Keratinocyte (primary cell): ENCODE measurements at regions not wholly inside any gene's neighbourhood (a gene's known extent, or its start where the extent isn't known, plus 50 kb on each side); places are given as distances from the start of the nearest gene placed in this dataset.

Experiments used
- DNase-seq: peaks from one replicate; pipeline ENCODE4 v3.0.0-alpha.2; 2011; ENCODE audit warnings: low read depth, missing footprints, low spot score
- FAIRE-seq: peaks from 2 replicates; lab custom pipeline; 2011; peaks lifted over from hg19 to GRCh38; lab: Jason Lieb, UNC
- H2AFZ ChIP-seq: 2 replicates; pipeline ENCODE4 v1.6.0; 2012; ENCODE audit warnings: low read length, control low read depth, inconsistent platforms; ENCODE audit not compliant: control insufficient read depth
- H3K27ac ChIP-seq: 2 replicates; pipeline ENCODE4 v1.5.1; 2011; ENCODE audit warnings: low read length; ENCODE audit not compliant: control insufficient read depth, insufficient read depth
- H3K27me3 ChIP-seq: 3 replicates; pipeline ENCODE4 v1.6.0; 2011; ENCODE audit warnings: low read length; ENCODE audit not compliant: control insufficient read depth, insufficient read depth; ENCODE audit errors: extremely low read depth
- H3K36me3 ChIP-seq, 2 experiments: 2 replicates in 1 of 2; 3 replicates in 1 of 2; pipeline ENCODE4 v1.5.1; 2011; ENCODE audit warnings: low read length in 2 of 2, mild to moderate bottlenecking in 1 of 2; ENCODE audit not compliant: control insufficient read depth in 2 of 2, insufficient read depth in 2 of 2; ENCODE audit errors: extremely low read depth in 1 of 2
- H3K4me1 ChIP-seq: 3 replicates; pipeline ENCODE4 v1.5.1; 2011; ENCODE audit warnings: low read length; ENCODE audit not compliant: control insufficient read depth, insufficient read depth; ENCODE audit errors: extremely low read depth
- H3K4me2 ChIP-seq: 3 replicates; pipeline ENCODE4 v1.6.0; 2011; ENCODE audit warnings: low read depth, low read length; ENCODE audit not compliant: control insufficient read depth, insufficient read depth; ENCODE audit errors: extremely low read depth
- H3K4me3 ChIP-seq, 3 experiments: fragments of 200-600 bp in 1 of 3; sonication (generic) in 1 of 3; 2 replicates in 2 of 3; 3 replicates in 1 of 3; pipeline ENCODE4 v1.5.1; 2011 to 2016; ENCODE audit warnings: low read length in 3 of 3, mild to moderate bottlenecking in 3 of 3, control low read depth in 2 of 3, inconsistent platforms in 1 of 3, low read depth in 1 of 3, mixed read lengths in 1 of 3, mixed run types in 1 of 3, moderate library complexity in 1 of 3; ENCODE audit not compliant: control insufficient read depth in 2 of 3, insufficient read depth in 2 of 3; ENCODE audit errors: extremely low read depth in 1 of 3
- H3K79me2 ChIP-seq: 2 replicates; pipeline ENCODE4 v1.6.0; 2012; ENCODE audit warnings: low read length; ENCODE audit not compliant: control insufficient read depth, insufficient read depth
- H3K9ac ChIP-seq: 3 replicates; pipeline ENCODE4 v1.6.0; 2011; ENCODE audit warnings: low read length; ENCODE audit not compliant: control insufficient read depth, insufficient read depth; ENCODE audit errors: extremely low read depth
- H3K9me1 ChIP-seq: 3 replicates; pipeline ENCODE4 v1.6.0; 2011; ENCODE audit warnings: low read length; ENCODE audit not compliant: control insufficient read depth, insufficient read depth; ENCODE audit errors: extremely low read depth
- H3K9me3 ChIP-seq: 2 replicates; pipeline ENCODE4 v1.5.1; 2012; ENCODE audit warnings: low read depth, low read length; ENCODE audit not compliant: control insufficient read depth
- H4K20me1 ChIP-seq: 3 replicates; pipeline ENCODE4 v1.6.0; 2011; ENCODE audit warnings: low read length; ENCODE audit not compliant: control insufficient read depth, insufficient read depth; ENCODE audit errors: extremely low read depth
- EZH2 ChIP-seq: IDR thresholded peaks from one replicate; pipeline ENCODE4 v1.6.1; 2012; ENCODE audit warnings: inconsistent platforms, mild to moderate bottlenecking, low read length, moderate library complexity
- dilution Hi-C: fragments of 300-500 bp; cut with MboI; formaldehyde crosslinking; loops from one replicate; pipeline ENCODE4 v1.7.0; 2020; ENCODE audit warnings: low sequenced_read_pairs; ENCODE audit not compliant: extremely low pct_ligation_motif_present
- TF ChIP-seq, protein P1 (sequence below), 3 experiments: IDR thresholded peaks in 1 of 3; conservative IDR thresholded peaks in 1 of 3; optimal IDR thresholded peaks in 1 of 3; 2 replicates in 2 of 3; 3 replicates in 1 of 3; pipeline versions ENCODE3 to v1.5.1; 2011; ENCODE audit warnings: low read length in 3 of 3, mild to moderate bottlenecking in 3 of 3, moderate library complexity in 2 of 3, control low read depth in 1 of 3, inconsistent platforms in 1 of 3; ENCODE audit not compliant: insufficient read depth in 2 of 3; ENCODE audit errors: extremely low read depth in 1 of 3

DNA sequence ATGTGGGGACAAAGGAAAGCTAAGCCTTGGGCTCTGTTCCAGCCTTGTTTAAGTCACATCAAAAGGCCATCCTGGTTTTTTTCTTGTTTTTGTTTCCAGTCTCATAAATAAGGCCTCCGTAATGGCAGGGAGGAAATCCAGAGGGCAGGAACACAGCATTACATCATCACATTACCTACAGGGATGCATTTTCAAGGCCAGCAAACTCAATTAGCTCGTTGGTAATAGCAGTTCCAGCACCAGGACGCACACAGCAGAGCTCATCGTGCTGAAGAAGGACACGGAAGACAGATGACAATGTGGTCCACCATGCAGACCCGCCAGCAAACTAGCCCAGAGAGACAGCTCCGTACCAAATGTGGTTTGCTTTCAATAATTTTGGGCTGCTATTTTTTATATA, 1209.2 kb downstream of the TYW1 start:
- Histone ChIP-seq H3K4me2 (no peak overlapping the region), H3K79me2 (no peaks in the 10 kb centered on the region), H3K36me3 (no peaks in the 10 kb centered on the region), H4K20me1 (no peaks in the 10 kb centered on the region), H3K9me3 (peaks cover 2% of the 10 kb centered on the region), H3K27me3 (no peaks in the 10 kb centered on the region), H3K4me1 (no peaks in the 10 kb centered on the region), H3K9me1 (no peaks in the 10 kb centered on the region), H2AFZ (no peak overlapping the region), H3K4me3 (no peak overlapping the region), H3K9ac (no peak overlapping the region), H3K27ac (no peak overlapping the region)
- no peak for DNase-seq
- dilution Hi-C loops: no loop called here
- no peak for FAIRE-seq
- TF ChIP-seq EZH2: no peak
- TF ChIP-seq, protein P1, sequence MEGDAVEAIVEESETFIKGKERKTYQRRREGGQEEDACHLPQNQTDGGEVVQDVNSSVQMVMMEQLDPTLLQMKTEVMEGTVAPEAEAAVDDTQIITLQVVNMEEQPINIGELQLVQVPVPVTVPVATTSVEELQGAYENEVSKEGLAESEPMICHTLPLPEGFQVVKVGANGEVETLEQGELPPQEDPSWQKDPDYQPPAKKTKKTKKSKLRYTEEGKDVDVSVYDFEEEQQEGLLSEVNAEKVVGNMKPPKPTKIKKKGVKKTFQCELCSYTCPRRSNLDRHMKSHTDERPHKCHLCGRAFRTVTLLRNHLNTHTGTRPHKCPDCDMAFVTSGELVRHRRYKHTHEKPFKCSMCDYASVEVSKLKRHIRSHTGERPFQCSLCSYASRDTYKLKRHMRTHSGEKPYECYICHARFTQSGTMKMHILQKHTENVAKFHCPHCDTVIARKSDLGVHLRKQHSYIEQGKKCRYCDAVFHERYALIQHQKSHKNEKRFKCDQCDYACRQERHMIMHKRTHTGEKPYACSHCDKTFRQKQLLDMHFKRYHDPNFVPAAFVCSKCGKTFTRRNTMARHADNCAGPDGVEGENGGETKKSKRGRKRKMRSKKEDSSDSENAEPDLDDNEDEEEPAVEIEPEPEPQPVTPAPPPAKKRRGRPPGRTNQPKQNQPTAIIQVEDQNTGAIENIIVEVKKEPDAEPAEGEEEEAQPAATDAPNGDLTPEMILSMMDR (optimal IDR thresholded peaks at IDR 0.05 in 1 of 3, IDR thresholded peaks at IDR 0.05 in 1 of 3, conservative IDR thresholded peaks at IDR 0.05 in 1 of 3; ENCODE audit: extremely low read depth in 1 of 3, insufficient read depth in 2 of 3, low read length in 3 of 3): no peak

DNA sequence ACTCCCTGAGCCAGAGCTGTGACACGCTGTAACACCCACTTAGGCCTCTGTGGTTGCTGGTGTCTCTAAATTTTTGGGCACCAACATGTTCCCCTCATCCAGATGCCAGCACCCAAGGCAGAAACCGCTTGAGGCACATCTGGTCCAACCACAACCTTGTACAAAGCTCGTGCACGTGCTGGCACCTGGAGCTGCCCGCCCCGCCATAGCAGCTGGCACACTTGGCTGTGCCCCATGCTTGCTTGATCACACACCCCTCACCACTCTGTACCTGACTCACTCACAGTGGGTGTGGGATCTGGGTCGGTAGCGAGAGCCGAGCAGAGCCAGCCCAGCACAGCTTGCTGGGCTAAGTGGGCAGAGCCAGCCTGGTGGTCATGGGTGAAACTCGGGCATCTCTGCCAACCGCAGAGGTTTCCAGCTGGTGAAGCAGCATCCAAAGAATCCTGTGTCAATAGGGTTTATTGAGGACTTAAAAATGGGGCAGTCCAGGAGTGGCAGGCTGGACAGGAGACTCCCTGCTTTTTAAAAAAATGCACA, 1210.4 kb downstream of the TYW1 start:
- no peak for TF ChIP-seq EZH2
- TF ChIP-seq, protein P1 (optimal IDR thresholded peaks at IDR 0.05 in 1 of 3, IDR thresholded peaks at IDR 0.05 in 1 of 3, conservative IDR thresholded peaks at IDR 0.05 in 1 of 3; ENCODE audit: extremely low read depth in 1 of 3, insufficient read depth in 2 of 3, low read length in 3 of 3): no peak
- H4K20me1 ChIP-seq: no peaks in the 10 kb centered on the region
- H3K27me3 ChIP-seq: no peaks in the 10 kb centered on the region
- no peak overlapping the region for H3K4me2 ChIP-seq
- no peak overlapping the region for H3K27ac ChIP-seq
- no peak overlapping the region for H3K4me3 ChIP-seq
- no peak overlapping the region for H3K9ac ChIP-seq
- no peaks in the 10 kb centered on the region for H3K9me1 ChIP-seq
- no peak overlapping the region for H2AFZ ChIP-seq
- FAIRE-seq: no peak
- no peaks in the 10 kb centered on the region for H3K79me2 ChIP-seq
- peaks cover 2% of the 10 kb centered on the region for H3K9me3 ChIP-seq
- dilution Hi-C loops: no loop called here
- H3K36me3 ChIP-seq: no peaks in the 10 kb centered on the region
- DNase-seq: no peak
- H3K4me1 ChIP-seq: no peaks in the 10 kb centered on the region
